ENCODE measurements at regions not wholly inside any gene's neighbourhood (a gene's known extent, or its start where the extent isn't known, plus 50 kb on each side); places are given as distances from the start of the nearest gene placed in this dataset.

GRCh38 chr17:77311371-77311981 lies 170.7 kb downstream of the SEC14L1 start:
- no peak overlapping the region for H3K4me3 ChIP-seq (ENCODE audit: insufficient read depth, low read depth, low read length)
- H3K4me1 ChIP-seq (ENCODE audit: control insufficient read depth, insufficient read depth, low read length) = peaks cover 5% of the 10 kb centered on the region
- no peaks in the 10 kb centered on the region for H3K36me3 ChIP-seq (ENCODE audit: control insufficient read depth, insufficient read depth, low read length)
- H3K9me3 ChIP-seq (ENCODE audit: control insufficient read depth, low read length) = no peaks in the 10 kb centered on the region
- no peak overlapping the region for H3K27ac ChIP-seq (ENCODE audit: insufficient read depth, low read depth, low read length, poor library complexity, severe bottlenecking)
- WGBS, 2 experiments = 89 to 90% methylated on average over 15 of the region's 15 CpGs
- no peaks in the 10 kb centered on the region for H3K27me3 ChIP-seq (ENCODE audit: control insufficient read depth, insufficient read depth, low read length, poor library complexity, severe bottlenecking)

- no peaks in the 10 kb centered on the region for H3K27me3 ChIP-seq (ENCODE audit: control insufficient read depth, insufficient read depth, low read length, poor library complexity, severe bottlenecking)
- H3K36me3 ChIP-seq (ENCODE audit: control insufficient read depth, insufficient read depth, low read length) = no peaks in the 10 kb centered on the region
- H3K9me3 ChIP-seq (ENCODE audit: control insufficient read depth, low read length) = no peaks in the 10 kb centered on the region
- no peak overlapping the region for H3K4me3 ChIP-seq (ENCODE audit: insufficient read depth, low read depth, low read length)
- WGBS, 2 experiments = 91 to 92% methylated on average over 18 of the region's 18 CpGs
- H3K27ac ChIP-seq (ENCODE audit: insufficient read depth, low read depth, low read length, poor library complexity, severe bottlenecking) = no peak overlapping the region
- peaks cover 5% of the 10 kb centered on the region for H3K4me1 ChIP-seq (ENCODE audit: control insufficient read depth, insufficient read depth, low read length)
These were observed 171.4 kb downstream of the SEC14L1 start for GRCh38 chr17:77312061-77312701.

GRCh38 chr17:77312786-77313599 lies 172.2 kb downstream of the SEC14L1 start:
- Histone ChIP-seq H3K27me3 (ENCODE audit: control insufficient read depth, insufficient read depth, low read length, poor library complexity, severe bottlenecking) (no peaks in the 10 kb centered on the region), H3K4me1 (ENCODE audit: control insufficient read depth, insufficient read depth, low read length) (peaks cover 5% of the 10 kb centered on the region), H3K9me3 (ENCODE audit: control insufficient read depth, low read length) (no peaks in the 10 kb centered on the region), H3K4me3 (ENCODE audit: insufficient read depth, low read depth, low read length) (no peak overlapping the region), H3K27ac (ENCODE audit: insufficient read depth, low read depth, low read length, poor library complexity, severe bottlenecking) (no peak overlapping the region), H3K36me3 (ENCODE audit: control insufficient read depth, insufficient read depth, low read length) (no peaks in the 10 kb centered on the region)
- 90 to 92% methylated on average over 23 of the region's 23 CpGs for WGBS, 2 experiments

- Histone ChIP-seq H3K36me3 (ENCODE audit: control insufficient read depth, insufficient read depth, low read length) (no peaks in the 10 kb centered on the region), H3K4me3 (ENCODE audit: insufficient read depth, low read depth, low read length) (no peak overlapping the region), H3K27me3 (ENCODE audit: control insufficient read depth, insufficient read depth, low read length, poor library complexity, severe bottlenecking) (no peaks in the 10 kb centered on the region), H3K9me3 (ENCODE audit: control insufficient read depth, low read length) (no peaks in the 10 kb centered on the region), H3K4me1 (ENCODE audit: control insufficient read depth, insufficient read depth, low read length) (peaks cover 5% of the 10 kb centered on the region), H3K27ac (ENCODE audit: insufficient read depth, low read depth, low read length, poor library complexity, severe bottlenecking) (no peak overlapping the region)
- WGBS, 2 experiments = 95 to 96% methylated on average over 7 of the region's 7 CpGs
These were observed 173.1 kb downstream of the SEC14L1 start for GRCh38 chr17:77313831-77314230.

- Histone ChIP-seq H3K4me1 (ENCODE audit: control insufficient read depth, insufficient read depth, low read length) (peaks cover 5% of the 10 kb centered on the region), H3K4me3 (ENCODE audit: insufficient read depth, low read depth, low read length) (no peak overlapping the region), H3K27ac (ENCODE audit: insufficient read depth, low read depth, low read length, poor library complexity, severe bottlenecking) (no peak overlapping the region), H3K9me3 (ENCODE audit: control insufficient read depth, low read length) (no peaks in the 10 kb centered on the region), H3K36me3 (ENCODE audit: control insufficient read depth, insufficient read depth, low read length) (no peaks in the 10 kb centered on the region), H3K27me3 (ENCODE audit: control insufficient read depth, insufficient read depth, low read length, poor library complexity, severe bottlenecking) (peaks cover 4% of the 10 kb centered on the region)
- WGBS, 2 experiments = 94% methylated on average over 11 of the region's 11 CpGs
These were observed 173.8 kb downstream of the SEC14L1 start for GRCh38 chr17:77314601-77315000.

- H3K9me3 ChIP-seq (ENCODE audit: control insufficient read depth, low read length) = no peaks in the 10 kb centered on the region
- peaks cover 5% of the 10 kb centered on the region for H3K4me1 ChIP-seq (ENCODE audit: control insufficient read depth, insufficient read depth, low read length)
- H3K27me3 ChIP-seq (ENCODE audit: control insufficient read depth, insufficient read depth, low read length, poor library complexity, severe bottlenecking) = peaks cover 6% of the 10 kb centered on the region
- H3K36me3 ChIP-seq (ENCODE audit: control insufficient read depth, insufficient read depth, low read length) = no peaks in the 10 kb centered on the region
- no peak overlapping the region for H3K4me3 ChIP-seq (ENCODE audit: insufficient read depth, low read depth, low read length)
- no peak overlapping the region for H3K27ac ChIP-seq (ENCODE audit: insufficient read depth, low read depth, low read length, poor library complexity, severe bottlenecking)
- WGBS, 2 experiments = 92 to 97% methylated on average over 8 of the region's 8 CpGs
These were observed 174.2 kb downstream of the SEC14L1 start for GRCh38 chr17:77315010-77315409.

- H3K4me3 ChIP-seq (ENCODE audit: insufficient read depth, low read depth, low read length) = no peak overlapping the region
- 66 to 67% methylated on average over 16 of the region's 16 CpGs for WGBS, 2 experiments
- H3K9me3 ChIP-seq (ENCODE audit: control insufficient read depth, low read length) = no peaks in the 10 kb centered on the region
- H3K36me3 ChIP-seq (ENCODE audit: control insufficient read depth, insufficient read depth, low read length) = no peaks in the 10 kb centered on the region
- peaks cover 13% of the 10 kb centered on the region for H3K27me3 ChIP-seq (ENCODE audit: control insufficient read depth, insufficient read depth, low read length, poor library complexity, severe bottlenecking)
- H3K27ac ChIP-seq (ENCODE audit: insufficient read depth, low read depth, low read length, poor library complexity, severe bottlenecking) = no peak overlapping the region
- H3K4me1 ChIP-seq (ENCODE audit: control insufficient read depth, insufficient read depth, low read length) = peaks cover 5% of the 10 kb centered on the region
These were observed 174.9 kb downstream of the SEC14L1 start for GRCh38 chr17:77315551-77316190.

- H3K27ac ChIP-seq (ENCODE audit: insufficient read depth, low read depth, low read length, poor library complexity, severe bottlenecking) = no peak overlapping the region
- peaks cover 18% of the 10 kb centered on the region for H3K27me3 ChIP-seq (ENCODE audit: control insufficient read depth, insufficient read depth, low read length, poor library complexity, severe bottlenecking)
- H3K9me3 ChIP-seq (ENCODE audit: control insufficient read depth, low read length) = no peaks in the 10 kb centered on the region
- peaks cover 5% of the 10 kb centered on the region for H3K4me1 ChIP-seq (ENCODE audit: control insufficient read depth, insufficient read depth, low read length)
- WGBS, 2 experiments = 22 to 25% methylated on average over 14 of the region's 14 CpGs
- H3K36me3 ChIP-seq (ENCODE audit: control insufficient read depth, insufficient read depth, low read length) = no peaks in the 10 kb centered on the region
- no peak overlapping the region for H3K4me3 ChIP-seq (ENCODE audit: insufficient read depth, low read depth, low read length)
These were observed 175.4 kb downstream of the SEC14L1 start for GRCh38 chr17:77316191-77316641.

- H3K4me1 ChIP-seq (ENCODE audit: control insufficient read depth, insufficient read depth, low read length) = peaks cover 5% of the 10 kb centered on the region
- no peaks in the 10 kb centered on the region for H3K9me3 ChIP-seq (ENCODE audit: control insufficient read depth, low read length)
- H3K36me3 ChIP-seq (ENCODE audit: control insufficient read depth, insufficient read depth, low read length) = no peaks in the 10 kb centered on the region
- H3K27me3 ChIP-seq (ENCODE audit: control insufficient read depth, insufficient read depth, low read length, poor library complexity, severe bottlenecking) = peaks cover 18% of the 10 kb centered on the region
- H3K4me3 ChIP-seq (ENCODE audit: insufficient read depth, low read depth, low read length) = no peak overlapping the region
- 89% methylated on average over 8 of the region's 8 CpGs for WGBS, 2 experiments
- H3K27ac ChIP-seq (ENCODE audit: insufficient read depth, low read depth, low read length, poor library complexity, severe bottlenecking) = no peak overlapping the region
These were observed 175.9 kb downstream of the SEC14L1 start for GRCh38 chr17:77316651-77317050.

All from ectodermal cell (in vitro differentiated cells).